Stimulated activated naive CD8-positive, alpha-beta T cell treated with anti-CD3 and anti-CD28 coated beads, Interleukin-15, Interleukin-2, amounts not matched to agents 100 U/mL and 50 U/mL, for 24 hours (primary cell): ENCODE measurements at regions not wholly inside any gene's neighbourhood (a gene's known extent, or its start where the extent isn't known, plus 50 kb on each side); places are given as distances from the start of the nearest gene placed in this dataset.
A peak's percentile ranks its signal among the peaks of the same experiment; 100 is the strongest.
"Not testable (repeated sequence)": the region's sequence is repeated elsewhere in the genome, so short reads cannot be mapped to it uniquely, and the experiment has no call there.

ENCODE experiments used
- ATAC-seq: fragments of 150-1000 bp; cut with Tn5 transposase; one replicate; pipeline ENCODE4 v1.10.0; 2021
- DNase-seq: peaks from one replicate; pipeline ENCODE4 v3.0.0; 2021

DNA sequence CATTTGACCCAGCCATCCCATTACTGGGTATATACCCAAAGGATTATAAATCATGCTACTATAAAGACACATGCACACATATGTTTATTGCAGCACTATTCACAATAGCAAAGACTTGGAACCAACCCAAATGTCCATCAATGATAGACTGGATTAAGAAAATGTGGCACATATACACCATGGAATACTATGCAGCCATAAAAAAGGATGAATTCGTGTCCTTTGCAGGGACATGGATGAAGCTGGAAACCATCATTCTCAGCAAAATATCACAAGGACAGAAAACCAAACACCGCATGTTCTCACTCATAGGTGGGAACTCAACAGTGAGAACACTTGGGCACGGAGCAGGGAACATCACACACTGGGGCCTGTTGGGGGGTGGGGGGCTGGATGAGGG, 290.0 kb upstream of the HNRNPA3 start:
- DNase-seq, ATAC-seq: not testable (repeated sequence)

GRCh38 chr2:176923205-176923604, 289.4 kb upstream of the HNRNPA3 start:
- DNase-seq (no peak), ATAC-seq (no peak)

GRCh38 chr2:176924909-176925534, 287.6 kb upstream of the HNRNPA3 start:
- no peak for ATAC-seq
- no peak for DNase-seq

- no peak for ATAC-seq
- no peak for DNase-seq
Measured at GRCh38 chr2:176926453-176926852, 286.1 kb upstream of the HNRNPA3 start.

DNA sequence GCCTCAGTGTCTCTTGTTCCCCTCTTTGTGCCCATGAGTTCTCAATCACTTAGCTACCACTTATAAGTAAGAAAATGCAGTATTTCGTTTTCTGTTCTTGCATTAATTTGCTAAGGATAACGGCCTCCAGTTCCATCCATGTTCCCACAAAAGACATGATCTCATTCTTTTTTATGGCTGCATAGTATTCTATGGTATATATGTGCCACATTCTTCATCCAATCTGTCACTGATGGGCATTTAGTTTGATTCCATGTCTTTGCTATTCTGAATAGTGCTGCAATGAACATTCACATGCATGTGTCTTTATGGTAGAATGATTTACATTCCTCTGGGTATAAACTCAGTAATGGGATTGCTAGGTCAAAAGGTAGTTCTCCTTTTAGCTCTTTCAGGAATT, 283.2 kb upstream of the HNRNPA3 start:
- not testable (repeated sequence) for ATAC-seq, DNase-seq

GRCh38 chr2:176931588-176932563, 280.7 kb upstream of the HNRNPA3 start:
- DNase-seq = no peak
- peak; percentile 97 for ATAC-seq

- DNase-seq = no peak
- ATAC-seq = no peak
Measured at GRCh38 chr2:176934131-176934530, 278.5 kb upstream of the HNRNPA3 start.

DNA sequence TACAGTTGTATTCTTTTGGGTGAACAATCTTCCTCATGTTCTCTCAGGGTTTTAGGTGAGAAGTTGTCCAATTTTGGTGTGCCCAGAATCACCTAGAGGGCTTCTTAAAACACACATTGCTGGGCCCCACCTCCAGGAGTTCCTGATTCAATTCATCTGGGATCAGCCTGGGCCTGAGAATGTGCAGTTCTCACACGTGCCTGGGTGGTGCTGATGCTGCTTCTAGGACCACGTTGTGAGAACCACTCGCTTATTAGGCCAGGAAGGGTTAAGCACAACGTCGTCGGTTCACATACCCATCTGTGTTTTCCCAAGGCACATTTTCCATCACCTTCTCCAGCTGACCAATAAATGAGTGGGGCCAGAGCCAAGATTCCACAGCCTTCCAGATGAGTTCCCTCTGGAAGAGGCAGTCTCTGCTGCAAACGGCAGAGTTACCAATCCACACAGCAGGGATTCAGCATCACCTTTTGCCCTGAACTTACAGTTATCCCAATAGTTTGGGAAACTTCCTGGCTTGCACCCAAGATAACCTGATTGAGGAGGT, 277.7 kb upstream of the HNRNPA3 start:
- ATAC-seq = no peak
- no peak for DNase-seq

DNA sequence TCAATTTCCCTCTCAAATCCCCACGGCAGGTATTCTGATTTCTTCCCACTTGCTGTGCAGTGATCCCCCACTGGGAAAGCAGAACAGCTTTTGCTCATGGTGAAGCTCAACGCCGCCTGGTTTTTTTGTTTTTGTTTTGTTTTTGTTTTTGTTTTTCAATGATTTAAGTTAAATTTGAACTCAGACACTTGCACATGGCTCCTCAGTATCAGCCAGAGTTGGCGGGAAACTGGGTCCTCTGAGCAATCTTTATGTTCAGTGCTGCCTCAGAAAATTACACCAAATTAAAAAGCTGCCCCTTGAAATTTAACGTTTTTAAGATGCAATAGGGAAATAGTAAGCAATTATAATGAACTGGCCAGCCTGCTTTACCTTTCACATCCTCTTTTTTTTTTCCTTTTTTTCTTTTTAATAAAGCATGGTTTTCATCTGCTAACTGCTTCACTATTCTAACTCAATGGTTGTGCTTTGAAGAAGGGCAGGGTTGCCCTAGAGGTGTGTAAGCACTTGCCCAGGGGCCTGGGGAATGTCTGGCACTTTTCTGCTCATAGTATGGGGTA, 277.0 kb upstream of the HNRNPA3 start:
- ATAC-seq = no peak
- no peak for DNase-seq

GRCh38 chr2:176936410-176936809, 276.2 kb upstream of the HNRNPA3 start:
- no peak for ATAC-seq
- no peak for DNase-seq

DNA sequence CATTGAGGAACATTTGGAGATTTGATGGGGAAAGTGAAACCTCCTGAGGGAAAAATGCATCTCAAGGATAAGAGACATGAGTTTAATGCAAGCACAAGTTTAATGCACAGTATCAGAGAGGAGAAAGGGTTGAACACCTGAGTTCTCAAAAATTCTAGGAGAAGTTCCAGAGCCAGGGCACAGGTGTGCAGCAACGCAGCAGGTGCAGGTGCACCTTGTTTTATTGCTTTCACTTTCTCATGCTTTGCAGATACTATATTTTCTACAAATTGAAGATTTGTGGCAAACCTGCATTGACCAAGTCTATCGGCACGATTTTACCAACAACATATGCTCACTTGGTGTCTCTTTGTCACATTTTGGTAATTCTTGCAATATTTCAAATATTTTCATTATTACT, 267.6 kb upstream of the HNRNPA3 start:
- DNase-seq (no peak), ATAC-seq (no peak)

DNA sequence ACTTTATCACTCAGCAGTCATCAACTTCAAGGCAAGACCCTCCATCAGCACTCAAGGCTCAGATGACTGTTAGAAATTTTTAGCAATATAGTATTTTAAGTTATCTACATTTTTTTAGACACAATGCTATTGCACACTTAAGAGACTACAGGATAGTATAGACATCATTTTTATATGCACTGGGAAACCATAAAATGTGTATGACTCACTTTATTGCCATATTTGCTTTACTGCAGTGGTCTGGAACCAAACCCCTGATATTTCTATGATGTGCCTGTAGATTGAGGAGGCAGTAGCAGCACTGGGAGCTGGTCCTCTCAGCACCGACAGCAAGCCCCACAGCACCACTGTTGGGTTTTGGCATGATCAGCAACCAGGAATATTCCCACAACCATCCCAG, 264.8 kb upstream of the HNRNPA3 start:
- no peak for ATAC-seq
- no peak for DNase-seq

- DNase-seq = not testable (repeated sequence)
Measured at GRCh38 chr2:176951218-176951617, 261.4 kb upstream of the HNRNPA3 start.

GRCh38 chr2:176956791-176957190, 255.8 kb upstream of the HNRNPA3 start:
- ATAC-seq (no peak), DNase-seq (no peak)

More at GRCh38 chr2:176951218-176951617, 261.4 kb upstream of the HNRNPA3 start:
- ATAC-seq = not testable (repeated sequence)

GRCh38 chr2:176959614-176960013, 253.0 kb upstream of the HNRNPA3 start:
- DNase-seq (no peak), ATAC-seq (no peak)

- no peak for ATAC-seq
- DNase-seq = no peak
Measured at GRCh38 chr2:176960061-176960460, 252.5 kb upstream of the HNRNPA3 start.

- no peak for DNase-seq
- no peak for ATAC-seq
Measured at GRCh38 chr2:176960736-176961520, 251.7 kb upstream of the HNRNPA3 start.

- no peak for ATAC-seq
- no peak for DNase-seq
Measured at GRCh38 chr2:176961775-176962619, 250.6 kb upstream of the HNRNPA3 start.

DNA sequence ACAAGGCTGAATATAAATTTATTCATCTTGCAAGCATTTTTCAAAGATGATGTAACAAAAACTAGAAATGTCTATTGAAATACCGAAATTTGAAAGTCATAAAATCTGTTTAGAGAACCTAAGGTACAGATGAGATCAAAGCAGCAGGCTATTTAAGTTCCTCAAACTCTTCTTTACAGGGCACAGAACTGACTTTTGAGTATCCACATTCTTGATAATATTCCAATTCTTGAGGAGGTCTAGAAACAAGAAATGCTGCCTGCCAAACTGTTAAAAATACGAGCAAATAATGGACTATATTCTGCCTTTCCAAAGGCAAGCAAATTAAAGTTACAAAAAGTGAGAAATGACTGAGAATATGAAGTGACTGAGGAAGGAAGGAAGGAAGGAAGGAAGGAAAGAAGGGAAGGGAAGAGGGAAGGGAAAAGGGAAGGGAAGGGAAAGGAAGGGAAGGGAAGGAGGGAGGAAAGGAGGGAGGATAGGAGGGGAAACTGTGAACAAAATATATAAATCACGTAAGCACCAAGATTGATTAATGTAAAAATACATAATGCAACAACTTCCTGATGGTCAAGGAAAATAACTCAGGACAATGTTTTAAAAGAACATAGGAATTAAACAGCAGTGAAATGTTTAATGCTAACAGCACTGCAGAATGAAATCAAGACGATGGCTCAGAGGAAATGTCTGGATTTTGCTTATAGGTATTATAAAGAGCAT, 248.9 kb upstream of the HNRNPA3 start:
- ATAC-seq = no peak
- DNase-seq = no peak

- no peak for DNase-seq
- no peak for ATAC-seq
Measured at GRCh38 chr2:176967911-176968450, 244.6 kb upstream of the HNRNPA3 start.
